ENCODE measurements at regions not wholly inside any gene's neighbourhood (a gene's known extent, or its start where the extent isn't known, plus 50 kb on each side); places are given as distances from the start of the nearest gene placed in this dataset.

- ChIA-PET CTCF (no interaction called here), POLR2A (no interaction called here)
- no peak for DNase-seq (ENCODE audit: low read depth, low spot score)
- no peak for TF ChIP-seq CTCF (IDR thresholded peaks at IDR 0.05; ENCODE audit: low read depth, low read length)
- Histone ChIP-seq H3K4me3 (ENCODE audit: low read depth, low read length) (no peak overlapping the region), H3K9me3 (ENCODE audit: control insufficient read depth, insufficient read depth, low read length) (no peaks in the 10 kb centered on the region), H3K27me3 (ENCODE audit: control insufficient read depth, insufficient read depth, low read length) (no peaks in the 10 kb centered on the region), H3K27ac (ENCODE audit: low read depth, low read length) (no peak overlapping the region)
Observed at GRCh38 chr3:117305681-117306080, 596.1 kb downstream of the TUSC7 start.

GRCh38 chr3:117306299-117306698, 596.7 kb downstream of the TUSC7 start:
- ChIA-PET POLR2A (no interaction called here), CTCF (no interaction called here)
- no peak for TF ChIP-seq CTCF (IDR thresholded peaks at IDR 0.05; ENCODE audit: low read depth, low read length)
- no peak for DNase-seq (ENCODE audit: low read depth, low spot score)
- Histone ChIP-seq H3K4me3 (ENCODE audit: low read depth, low read length) (no peak overlapping the region), H3K9me3 (ENCODE audit: control insufficient read depth, insufficient read depth, low read length) (no peaks in the 10 kb centered on the region), H3K27ac (ENCODE audit: low read depth, low read length) (no peak overlapping the region), H3K27me3 (ENCODE audit: control insufficient read depth, insufficient read depth, low read length) (no peaks in the 10 kb centered on the region)

- no peak for DNase-seq (ENCODE audit: low read depth, low spot score)
- no peaks in the 10 kb centered on the region for H3K9me3 ChIP-seq (ENCODE audit: control insufficient read depth, insufficient read depth, low read length)
- no peaks in the 10 kb centered on the region for H3K27me3 ChIP-seq (ENCODE audit: control insufficient read depth, insufficient read depth, low read length)
- POLR2A ChIA-PET = no interaction called here
- no peak for TF ChIP-seq CTCF (IDR thresholded peaks at IDR 0.05; ENCODE audit: low read depth, low read length)
- H3K4me3 ChIP-seq (ENCODE audit: low read depth, low read length) = no peak overlapping the region
- H3K27ac ChIP-seq (ENCODE audit: low read depth, low read length) = no peak overlapping the region
- CTCF ChIA-PET = interaction anchor here (0.6 kb wide), 1 partner anchor 1284 kb away, joined by 3 read pairs; no protein-coding TSS in a partner anchor
Observed at GRCh38 chr3:117308353-117308752, 598.8 kb downstream of the TUSC7 start.

- DNase-seq (ENCODE audit: low read depth, low spot score) = no peak
- no peak for TF ChIP-seq CTCF (IDR thresholded peaks at IDR 0.05; ENCODE audit: low read depth, low read length)
- POLR2A ChIA-PET = no interaction called here
Observed at GRCh38 chr3:117308756-117309155, 599.2 kb downstream of the TUSC7 start.

GRCh38 chr3:117310536-117310935, 601.0 kb downstream of the TUSC7 start:
- Histone ChIP-seq H3K27me3 (ENCODE audit: control insufficient read depth, insufficient read depth, low read length) (no peaks in the 10 kb centered on the region), H3K4me3 (ENCODE audit: low read depth, low read length) (no peak overlapping the region), H3K27ac (ENCODE audit: low read depth, low read length) (no peak overlapping the region), H3K9me3 (ENCODE audit: control insufficient read depth, insufficient read depth, low read length) (no peaks in the 10 kb centered on the region)
- TF ChIP-seq CTCF (IDR thresholded peaks at IDR 0.05; ENCODE audit: low read depth, low read length) = no peak
- ChIA-PET POLR2A (no interaction called here), CTCF (no interaction called here)
- DNase-seq (ENCODE audit: low read depth, low spot score) = no peak

More at GRCh38 chr3:117308756-117309155, 599.2 kb downstream of the TUSC7 start:
- no peak overlapping the region for H3K4me3 ChIP-seq (ENCODE audit: low read depth, low read length)
- no peaks in the 10 kb centered on the region for H3K9me3 ChIP-seq (ENCODE audit: control insufficient read depth, insufficient read depth, low read length)
- H3K27me3 ChIP-seq (ENCODE audit: control insufficient read depth, insufficient read depth, low read length) = no peaks in the 10 kb centered on the region
- CTCF ChIA-PET = interaction anchor here (0.6 kb wide), 1 partner anchor 1284 kb away, joined by 3 read pairs; no protein-coding TSS in a partner anchor
- no peak overlapping the region for H3K27ac ChIP-seq (ENCODE audit: low read depth, low read length)
